GM12878 (cell line): ENCODE measurements at regions not wholly inside any gene's neighbourhood (a gene's known extent, or its start where the extent isn't known, plus 50 kb on each side); places are given as distances from the start of the nearest gene placed in this dataset.

Source experiments
- ATAC-seq: fragments of 200-7000 bp; cut with Tn5 transposase; 3 replicates; pipeline ENCODE4 v1.9.1; 2020; ENCODE audit warnings: mild to moderate bottlenecking, moderate library complexity
- BruUV-seq: library from RNA; stranded (reverse); fragments of 400-500 nt; replicated peaks from 2 replicates; lab custom pipeline; 2021; lab: Mats Ljungman, UMichigan
- CTCF ChIA-PET: fragments of 300-600 bp; sonication (Branson Sonifier 250); formaldehyde crosslinking; extraction: SDS; loops from one replicate; lab custom pipeline; 2021; ENCODE audit warnings: inconsistent platforms; lab: Yijun Ruan, JAX
- POLR2A ChIA-PET: fragments of 350-600 bp; formaldehyde crosslinking; extraction: SDS; loops from one replicate; lab custom pipeline; 2021; ENCODE audit warnings: inconsistent platforms; lab: Charles Lee
- RAD21 ChIA-PET: fragments of 300-600 bp; sonication (Branson Sonifier 250); formaldehyde crosslinking; loops from one replicate; lab custom pipeline; 2023; ENCODE audit warnings: antibody characterized with exemption; ENCODE audit not compliant: unreplicated experiment; lab: Charles Lee
- SMC1A ChIA-PET: fragments of 300-600 bp; sonication (Branson Sonifier 250); formaldehyde crosslinking; loops from one replicate; lab custom pipeline; 2023; ENCODE audit not compliant: unreplicated experiment, uncharacterized antibody; lab: Charles Lee
- DNase-seq: peaks from one replicate; pipeline ENCODE4 v3.0.0-alpha.2; 2011; ENCODE audit warnings: low read depth, low spot score
- FAIRE-seq: peaks from 3 replicates; lab custom pipeline; 2011; peaks lifted over from hg19 to GRCh38; lab: Jason Lieb, UNC
- H2AFZ ChIP-seq: 2 replicates; pipeline ENCODE4 v1.6.0; 2011; ENCODE audit warnings: low read depth, low read length, control low read depth; ENCODE audit not compliant: control insufficient read depth
- H3K27ac ChIP-seq: 2 replicates; pipeline ENCODE4 v1.5.1; 2011; ENCODE audit warnings: control low read depth; ENCODE audit not compliant: control insufficient read depth, insufficient read depth
- H3K27me3 ChIP-seq, 2 experiments: replicated peaks in 1 of 2; 2 replicates each; pipeline versions ENCODE4 v1.6.0 to v1.6.1; 2011; ENCODE audit warnings: low read length in 1 of 2; ENCODE audit not compliant: control insufficient read depth in 2 of 2, insufficient read depth in 2 of 2
- H3K36me3 ChIP-seq, 2 experiments: 2 replicates each; pipeline ENCODE4 v1.5.1; 2011; ENCODE audit warnings: low read length in 1 of 2; ENCODE audit not compliant: control insufficient read depth in 2 of 2, insufficient read depth in 2 of 2
- H3K4me1 ChIP-seq: 2 replicates; pipeline ENCODE4 v1.6.1; 2011; ENCODE audit warnings: mild to moderate bottlenecking, low read length, moderate library complexity, mixed read lengths; ENCODE audit not compliant: control insufficient read depth, insufficient read depth
- H3K4me2 ChIP-seq: 2 replicates; pipeline ENCODE4 v1.6.0; 2011; ENCODE audit warnings: control low read depth; ENCODE audit not compliant: control insufficient read depth, insufficient read depth
- H3K4me3 ChIP-seq: fragments of 200-600 bp; sonication (generic); 2 replicates; pipeline ENCODE4 v1.5.1; 2016
- H3K79me2 ChIP-seq: 2 replicates; pipeline ENCODE4 v1.6.0; 2011; ENCODE audit warnings: low read length; ENCODE audit not compliant: control insufficient read depth, insufficient read depth
- H3K9ac ChIP-seq: 2 replicates; pipeline ENCODE4 v1.8.0; 2011; ENCODE audit warnings: low read length, control low read depth, mixed read lengths; ENCODE audit not compliant: control insufficient read depth, insufficient read depth
- H3K9me3 ChIP-seq: replicated peaks from 3 replicates; pipeline ENCODE4 v1.5.1; 2011; ENCODE audit warnings: mild to moderate bottlenecking, low read length; ENCODE audit not compliant: control insufficient read depth, insufficient read depth
- H4K20me1 ChIP-seq: 2 replicates; pipeline ENCODE4 v1.6.0; 2011; ENCODE audit not compliant: control insufficient read depth, insufficient read depth
- BHLHE40 ChIP-seq, 2 experiments: fragments of 450-650 bp in 1 of 2; IDR thresholded peaks; 2 replicates each; pipeline ENCODE4 v1.6.1; 2011 to 2017; ENCODE audit warnings: low read depth in 2 of 2, borderline replicate concordance in 1 of 2, improper control_type of control experiment in 1 of 2, low read length in 1 of 2, mild to moderate bottlenecking in 1 of 2
- BMI1 ChIP-seq: fragments of 450-650 bp; IDR thresholded peaks from 2 replicates; pipeline ENCODE4 v1.6.1; 2016; ENCODE audit warnings: mild to moderate bottlenecking, moderate library complexity, borderline replicate concordance
- CREM ChIP-seq: IDR thresholded peaks from 2 replicates; pipeline ENCODE4 v1.6.1; 2014; ENCODE audit warnings: antibody characterized with exemption, low read depth
- EED ChIP-seq: sonication (generic); IDR thresholded peaks from 2 replicates; pipeline ENCODE4 v1.6.1; 2016; ENCODE audit warnings: antibody characterized with exemption, low read depth
- FOS ChIP-seq: IDR thresholded peaks from 3 replicates; pipeline ENCODE4 v1.6.1; 2011; ENCODE audit warnings: borderline replicate concordance; ENCODE audit not compliant: insufficient read length; ENCODE audit errors: extremely low read depth
- HDAC2 ChIP-seq: fragments of 200-600 bp; sonication (generic); IDR thresholded peaks from 2 replicates; pipeline ENCODE4 v1.6.1; 2017
- PAX8 ChIP-seq: fragments of 450-650 bp; IDR thresholded peaks from 2 replicates; pipeline ENCODE4 v1.6.1; 2017; ENCODE audit warnings: mild to moderate bottlenecking, moderate library complexity
- RUNX3 ChIP-seq: IDR thresholded peaks from 2 replicates; pipeline ENCODE4 v1.6.1; 2012; ENCODE audit warnings: low read length, inconsistent platforms
- SIX5 ChIP-seq: IDR thresholded peaks from 2 replicates; pipeline ENCODE4 v1.6.1; 2011; ENCODE audit warnings: mild to moderate bottlenecking, low read depth, low read length, moderate library complexity; ENCODE audit not compliant: severe bottlenecking
- SMAD5 ChIP-seq: IDR thresholded peaks from 2 replicates; pipeline ENCODE4 v1.6.1; 2016; ENCODE audit warnings: antibody characterized with exemption, low read depth
- ZZZ3 ChIP-seq: IDR thresholded peaks from 2 replicates; pipeline ENCODE4 v1.6.1; 2011; ENCODE audit warnings: low read depth; ENCODE audit not compliant: control insufficient read depth, insufficient read length
- WGBS: methylation state at CpG from one replicate; pipeline ENCODE4 v1.1.6; 2016; ENCODE audit warnings: low lambda C conversion rate; ENCODE audit not compliant: insufficient replicate concordance, insufficient coverage; ENCODE audit errors: missing lambda C conversion rate; 5-methylcytosine and 5-hydroxymethylcytosine counted together
- in situ Hi-C: fragments of 300-500 bp; cut with MboI; formaldehyde crosslinking; loops from 9 replicates; pipeline ENCODE4 v1.14.3; 2018; ENCODE audit warnings: mixed read lengths
- intact Hi-C: fragments of 100-400 bp; cut with micrococcal nuclease; formaldehyde crosslinking; loops from one replicate; pipeline ENCODE4 v1.14.2; 2022; ENCODE audit not compliant: unreplicated experiment
- TF ChIP-seq, protein P1 (sequence below): fragments of 450-650 bp; IDR thresholded peaks from 2 replicates; pipeline ENCODE4 v1.6.1; 2017; ENCODE audit warnings: low read depth, mild to moderate bottlenecking, moderate library complexity
- TF ChIP-seq, protein P2 (sequence below): fragments of 450-650 bp; formaldehyde crosslinking; IDR thresholded peaks from 2 replicates; pipeline ENCODE4 v1.5.0; 2022; ENCODE audit warnings: mild to moderate bottlenecking, missing genetic modification characterization
- TF ChIP-seq, protein P3 (sequence below): fragments of 450-650 bp; IDR thresholded peaks from 2 replicates; pipeline ENCODE4 v1.6.1; 2014; ENCODE audit warnings: mild to moderate bottlenecking
- TF ChIP-seq, protein P4 (sequence below): IDR thresholded peaks from 2 replicates; pipeline ENCODE4 v1.6.1; 2012; ENCODE audit warnings: low read length, inconsistent platforms

DNA sequence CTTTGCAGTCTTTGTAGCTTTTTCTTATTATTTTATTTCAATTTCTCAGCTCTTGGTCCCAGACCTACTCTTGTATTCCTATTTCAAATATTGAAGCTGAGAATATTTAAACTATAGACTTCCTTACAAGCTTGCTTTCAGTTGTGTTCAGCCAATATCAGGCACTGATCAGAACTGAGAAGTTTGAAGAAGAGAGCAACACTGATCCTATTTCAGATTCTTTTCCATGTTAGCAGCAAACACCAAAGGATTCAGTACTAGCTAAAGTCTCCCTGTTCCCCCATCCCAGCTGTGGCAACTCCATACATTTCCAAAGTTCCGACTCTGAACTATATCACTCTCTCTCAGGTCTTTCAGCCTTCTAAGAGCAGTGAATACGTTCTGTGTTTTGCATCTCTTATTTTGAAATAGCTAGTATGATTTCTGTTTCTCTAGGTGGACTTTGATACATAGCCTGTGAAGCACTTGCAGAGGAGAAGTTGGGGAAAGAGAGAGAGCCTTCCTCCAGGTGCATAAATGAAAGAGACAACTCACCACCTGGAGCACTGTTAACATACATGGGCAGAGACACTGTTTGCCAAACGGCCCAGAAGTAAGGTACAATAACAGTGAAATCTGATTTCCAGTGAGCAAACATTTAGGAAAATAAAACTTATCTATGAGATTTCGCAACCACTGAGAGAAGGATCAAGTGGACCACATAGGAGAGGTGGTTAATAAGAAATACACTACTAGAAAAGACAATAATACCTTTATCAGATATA is 135.0 kb upstream of the ZNF804A start:
- ChIA-PET SMC1A (interaction anchor here (0.7 to 3.1 kb wide), 6 partner anchors 9 to 25 kb away, joined by 3 to 11 read pairs (median 4); no protein-coding TSS in a partner anchor), RAD21 (interaction anchor here (0.7 to 1.2 kb wide), 6 partner anchors 9 to 53 kb away, joined by 3 to 4 read pairs (median 3); no protein-coding TSS in a partner anchor), CTCF (interaction anchor here (0.6 to 2.2 kb wide), 6 partner anchors 11 to 522 kb away, joined by 3 to 9 read pairs (median 4); no protein-coding TSS in a partner anchor), POLR2A (no interaction called here)
- Histone ChIP-seq H3K9me3 (no peaks in the 10 kb centered on the region), H3K79me2 (no peaks in the 10 kb centered on the region), H3K4me2 (no peak overlapping the region), H3K36me3 (no peaks in the 10 kb centered on the region), H3K4me3 (no peak overlapping the region), H4K20me1 (no peaks in the 10 kb centered on the region), H3K9ac (no peak overlapping the region), H2AFZ (peak overlapping the region; percentile 13), H3K4me1 (no peaks in the 10 kb centered on the region), H3K27ac (no peak overlapping the region), H3K27me3 (no peaks in the 10 kb centered on the region)
- intact Hi-C loops (no loop called here), in situ Hi-C loops (no loop called here)
- FAIRE-seq: no peak
- DNase-seq: no peak
- peak; percentile 44 for ATAC-seq
- no TSS peak for BruUV-seq
- 17% methylated on average over 4 of the region's 4 CpGs for WGBS
- TF ChIP-seq HDAC2 (no peak), ZZZ3 (no peak), FOS (no peak), BMI1 (no peak), SIX5 (no peak), BHLHE40 (IDR thresholded peaks at IDR 0.05; ENCODE audit: borderline replicate concordance in 1 of 2, low read depth in 2 of 2, low read length in 1 of 2) (no peak), CREM (no peak), RUNX3 (no peak), PAX8 (no peak), SMAD5 (no peak), EED (no peak)
- TF ChIP-seq, protein P1, sequence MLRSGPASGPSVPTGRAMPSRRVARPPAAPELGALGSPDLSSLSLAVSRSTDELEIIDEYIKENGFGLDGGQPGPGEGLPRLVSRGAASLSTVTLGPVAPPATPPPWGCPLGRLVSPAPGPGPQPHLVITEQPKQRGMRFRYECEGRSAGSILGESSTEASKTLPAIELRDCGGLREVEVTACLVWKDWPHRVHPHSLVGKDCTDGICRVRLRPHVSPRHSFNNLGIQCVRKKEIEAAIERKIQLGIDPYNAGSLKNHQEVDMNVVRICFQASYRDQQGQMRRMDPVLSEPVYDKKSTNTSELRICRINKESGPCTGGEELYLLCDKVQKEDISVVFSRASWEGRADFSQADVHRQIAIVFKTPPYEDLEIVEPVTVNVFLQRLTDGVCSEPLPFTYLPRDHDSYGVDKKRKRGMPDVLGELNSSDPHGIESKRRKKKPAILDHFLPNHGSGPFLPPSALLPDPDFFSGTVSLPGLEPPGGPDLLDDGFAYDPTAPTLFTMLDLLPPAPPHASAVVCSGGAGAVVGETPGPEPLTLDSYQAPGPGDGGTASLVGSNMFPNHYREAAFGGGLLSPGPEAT: no peak
- TF ChIP-seq, protein P2, sequence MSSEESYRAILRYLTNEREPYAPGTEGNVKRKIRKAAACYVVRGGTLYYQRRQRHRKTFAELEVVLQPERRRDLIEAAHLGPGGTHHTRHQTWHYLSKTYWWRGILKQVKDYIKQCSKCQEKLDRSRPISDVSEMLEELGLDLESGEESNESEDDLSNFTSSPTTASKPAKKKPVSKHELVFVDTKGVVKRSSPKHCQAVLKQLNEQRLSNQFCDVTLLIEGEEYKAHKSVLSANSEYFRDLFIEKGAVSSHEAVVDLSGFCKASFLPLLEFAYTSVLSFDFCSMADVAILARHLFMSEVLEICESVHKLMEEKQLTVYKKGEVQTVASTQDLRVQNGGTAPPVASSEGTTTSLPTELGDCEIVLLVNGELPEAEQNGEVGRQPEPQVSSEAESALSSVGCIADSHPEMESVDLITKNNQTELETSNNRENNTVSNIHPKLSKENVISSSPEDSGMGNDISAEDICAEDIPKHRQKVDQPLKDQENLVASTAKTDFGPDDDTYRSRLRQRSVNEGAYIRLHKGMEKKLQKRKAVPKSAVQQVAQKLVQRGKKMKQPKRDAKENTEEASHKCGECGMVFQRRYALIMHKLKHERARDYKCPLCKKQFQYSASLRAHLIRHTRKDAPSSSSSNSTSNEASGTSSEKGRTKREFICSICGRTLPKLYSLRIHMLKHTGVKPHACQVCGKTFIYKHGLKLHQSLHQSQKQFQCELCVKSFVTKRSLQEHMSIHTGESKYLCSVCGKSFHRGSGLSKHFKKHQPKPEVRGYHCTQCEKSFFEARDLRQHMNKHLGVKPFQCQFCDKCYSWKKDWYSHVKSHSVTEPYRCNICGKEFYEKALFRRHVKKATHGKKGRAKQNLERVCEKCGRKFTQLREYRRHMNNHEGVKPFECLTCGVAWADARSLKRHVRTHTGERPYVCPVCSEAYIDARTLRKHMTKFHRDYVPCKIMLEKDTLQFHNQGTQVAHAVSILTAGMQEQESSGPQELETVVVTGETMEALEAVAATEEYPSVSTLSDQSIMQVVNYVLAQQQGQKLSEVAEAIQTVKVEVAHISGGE: no peak
- TF ChIP-seq, protein P3, sequence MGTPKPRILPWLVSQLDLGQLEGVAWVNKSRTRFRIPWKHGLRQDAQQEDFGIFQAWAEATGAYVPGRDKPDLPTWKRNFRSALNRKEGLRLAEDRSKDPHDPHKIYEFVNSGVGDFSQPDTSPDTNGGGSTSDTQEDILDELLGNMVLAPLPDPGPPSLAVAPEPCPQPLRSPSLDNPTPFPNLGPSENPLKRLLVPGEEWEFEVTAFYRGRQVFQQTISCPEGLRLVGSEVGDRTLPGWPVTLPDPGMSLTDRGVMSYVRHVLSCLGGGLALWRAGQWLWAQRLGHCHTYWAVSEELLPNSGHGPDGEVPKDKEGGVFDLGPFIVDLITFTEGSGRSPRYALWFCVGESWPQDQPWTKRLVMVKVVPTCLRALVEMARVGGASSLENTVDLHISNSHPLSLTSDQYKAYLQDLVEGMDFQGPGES: no peak
- TF ChIP-seq, protein P4, sequence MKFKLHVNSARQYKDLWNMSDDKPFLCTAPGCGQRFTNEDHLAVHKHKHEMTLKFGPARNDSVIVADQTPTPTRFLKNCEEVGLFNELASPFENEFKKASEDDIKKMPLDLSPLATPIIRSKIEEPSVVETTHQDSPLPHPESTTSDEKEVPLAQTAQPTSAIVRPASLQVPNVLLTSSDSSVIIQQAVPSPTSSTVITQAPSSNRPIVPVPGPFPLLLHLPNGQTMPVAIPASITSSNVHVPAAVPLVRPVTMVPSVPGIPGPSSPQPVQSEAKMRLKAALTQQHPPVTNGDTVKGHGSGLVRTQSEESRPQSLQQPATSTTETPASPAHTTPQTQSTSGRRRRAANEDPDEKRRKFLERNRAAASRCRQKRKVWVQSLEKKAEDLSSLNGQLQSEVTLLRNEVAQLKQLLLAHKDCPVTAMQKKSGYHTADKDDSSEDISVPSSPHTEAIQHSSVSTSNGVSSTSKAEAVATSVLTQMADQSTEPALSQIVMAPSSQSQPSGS: no peak
